ENCODE measurements at regions not wholly inside any gene's neighbourhood (a gene's known extent, or its start where the extent isn't known, plus 50 kb on each side); places are given as distances from the start of the nearest gene placed in this dataset.

DNA sequence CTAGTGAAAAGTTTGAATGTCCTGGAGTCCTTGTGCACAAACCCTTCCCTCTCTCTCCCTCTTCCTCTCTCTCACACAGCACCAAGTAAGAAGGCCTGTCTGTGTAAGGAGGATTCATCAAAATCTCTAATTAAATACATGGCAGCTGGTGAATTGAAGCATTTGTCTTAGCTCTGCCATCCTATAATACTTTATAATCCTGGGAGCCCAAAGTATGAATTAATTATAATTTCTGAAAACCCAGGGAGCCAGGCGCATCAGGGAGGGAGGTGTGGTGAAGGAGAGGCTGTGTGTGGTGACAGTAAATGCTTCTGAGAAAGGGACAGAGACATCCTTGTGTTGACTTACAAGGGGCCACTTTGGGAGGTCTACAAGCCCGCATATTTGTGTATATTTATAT, 691.4 kb upstream of the EEF2KMT start:
- intact Hi-C loops (cut with DNase I; ENCODE audit: low total_unique reads) = no loop called here
- no peak for DNase-seq
- no peak overlapping the region for H3K27ac ChIP-seq
- TF ChIP-seq POLR2A (IDR thresholded peaks at IDR 0.05) = no peak
- TF ChIP-seq CTCF (IDR thresholded peaks at IDR 0.05) = no peak
- no peaks in the 10 kb centered on the region for H3K36me3 ChIP-seq (ENCODE audit: low read depth, missing control alignments)
- 84 to 92% methylated on average over 2 of the region's 2 CpGs for WGBS, 2 donors
- H3K4me3 ChIP-seq = no peak overlapping the region
- no peaks in the 10 kb centered on the region for H3K27me3 ChIP-seq
- H3K9me3 ChIP-seq = no peaks in the 10 kb centered on the region
- no peaks in the 10 kb centered on the region for H3K4me1 ChIP-seq

DNA sequence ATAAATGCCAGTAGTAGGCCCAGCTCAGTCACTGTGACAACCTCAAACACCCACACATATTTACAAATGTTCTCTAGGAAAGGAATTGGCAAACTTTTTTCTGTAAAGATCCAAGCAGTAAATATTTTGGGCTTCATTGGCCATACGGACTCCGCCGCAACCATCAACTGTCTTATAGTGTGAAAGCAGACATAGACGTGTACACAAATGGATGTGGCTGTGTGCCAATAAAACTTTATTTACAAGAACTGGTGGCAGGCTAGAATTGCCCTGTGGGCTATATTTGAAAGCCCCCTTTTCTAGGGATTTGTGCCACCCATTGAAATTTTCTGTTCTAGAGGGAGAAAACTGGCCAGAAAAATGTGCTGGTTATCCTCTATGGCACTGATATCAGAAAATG, 683.8 kb upstream of the EEF2KMT start:
- Histone ChIP-seq H3K9me3 (no peaks in the 10 kb centered on the region), H3K4me1 (no peaks in the 10 kb centered on the region), H3K36me3 (ENCODE audit: low read depth, missing control alignments) (no peaks in the 10 kb centered on the region), H3K27ac (no peak overlapping the region), H3K4me3 (no peak overlapping the region), H3K27me3 (no peaks in the 10 kb centered on the region)
- no peak for TF ChIP-seq CTCF (IDR thresholded peaks at IDR 0.05)
- no peak for TF ChIP-seq POLR2A (IDR thresholded peaks at IDR 0.05)
- 89 to 91% methylated on average over 4 of the region's 4 CpGs for WGBS, 2 donors
- intact Hi-C loops (cut with DNase I; ENCODE audit: low total_unique reads) = no loop called here
- no peak for DNase-seq

- no peaks in the 10 kb centered on the region for H3K36me3 ChIP-seq (ENCODE audit: low read depth, missing control alignments)
- H3K4me1 ChIP-seq = no peaks in the 10 kb centered on the region
- DNase-seq = no peak
- no peak overlapping the region for H3K27ac ChIP-seq
- H3K4me3 ChIP-seq = no peak overlapping the region
- H3K9me3 ChIP-seq = no peaks in the 10 kb centered on the region
- intact Hi-C loops (cut with DNase I; ENCODE audit: low total_unique reads) = no loop called here
- WGBS, 2 donors = 58 to 60% methylated on average over 2 of the region's 2 CpGs
- no peaks in the 10 kb centered on the region for H3K27me3 ChIP-seq
- TF ChIP-seq CTCF (IDR thresholded peaks at IDR 0.05) = no peak
- TF ChIP-seq POLR2A (IDR thresholded peaks at IDR 0.05) = no peak
Measured at GRCh38 chr16:5776876-5777275, 679.3 kb upstream of the EEF2KMT start.

GRCh38 chr16:5775916-5776315, 678.3 kb upstream of the EEF2KMT start:
- Histone ChIP-seq H3K9me3 (no peaks in the 10 kb centered on the region), H3K27ac (no peak overlapping the region), H3K36me3 (ENCODE audit: low read depth, missing control alignments) (no peaks in the 10 kb centered on the region), H3K4me1 (no peaks in the 10 kb centered on the region), H3K27me3 (no peaks in the 10 kb centered on the region), H3K4me3 (no peak overlapping the region)
- no peak for DNase-seq
- TF ChIP-seq POLR2A (IDR thresholded peaks at IDR 0.05) (no peak), CTCF (IDR thresholded peaks at IDR 0.05) (no peak)
- WGBS, 2 donors = 38 to 54% methylated on average over 5 of the region's 5 CpGs
- intact Hi-C loops (cut with DNase I; ENCODE audit: low total_unique reads) = no loop called here

GRCh38 chr16:5770118-5770517, 672.5 kb upstream of the EEF2KMT start:
- Histone ChIP-seq H3K36me3 (ENCODE audit: low read depth, missing control alignments) (no peaks in the 10 kb centered on the region), H3K27me3 (no peaks in the 10 kb centered on the region), H3K27ac (no peak overlapping the region), H3K4me1 (no peaks in the 10 kb centered on the region), H3K4me3 (no peak overlapping the region), H3K9me3 (no peaks in the 10 kb centered on the region)
- intact Hi-C loops (cut with DNase I; ENCODE audit: low total_unique reads) = no loop called here
- 87 to 95% methylated on average over 2 of the region's 2 CpGs for WGBS, 2 donors
- TF ChIP-seq POLR2A (IDR thresholded peaks at IDR 0.05) = no peak
- TF ChIP-seq CTCF (IDR thresholded peaks at IDR 0.05) = no peak
- DNase-seq = no peak
